Breast epithelium (tissue), 4 donors: ENCODE measurements at regions not wholly inside any gene's neighbourhood (a gene's known extent, or its start where the extent isn't known, plus 50 kb on each side); places are given as distances from the start of the nearest gene placed in this dataset.

Experiments
- DNase-seq, 2 donors: peaks; one replicate each; pipeline ENCODE4 v3.0.0-alpha.2; 2019; ENCODE audit warnings: low spot score in 2 of 2
- H3K27ac ChIP-seq, 2 donors: fragments of 200-600 bp; sonication (generic) in 1 of 2; one replicate each; pipeline ENCODE4 v1.5.1; 2016 to 2019; ENCODE audit warnings: mild to moderate bottlenecking in 1 of 2
- H3K27me3 ChIP-seq, 2 donors: fragments of 200-600 bp; sonication (generic) in 1 of 2; one replicate each; pipeline versions ENCODE4 v1.5.1 to v1.6.0; 2017 to 2019; ENCODE audit warnings: control low read depth in 1 of 2, mild to moderate bottlenecking in 1 of 2
- H3K36me3 ChIP-seq: fragments of 200-600 bp; one replicate; pipeline ENCODE4 v1.5.1; 2019
- H3K4me1 ChIP-seq, 2 donors: fragments of 200-600 bp; sonication (generic); one replicate each; pipeline ENCODE4 v1.5.1; 2016 to 2019; ENCODE audit warnings: control low read depth in 1 of 2
- H3K4me3 ChIP-seq, 3 donors: fragments of 200-600 bp; sonication (generic); 1 replicate in 2 of 3; 2 replicates in 1 of 3; pipeline ENCODE4 v1.5.1; 2016 to 2019; ENCODE audit warnings: mild to moderate bottlenecking in 3 of 3, moderate library complexity in 2 of 3
- H3K9me3 ChIP-seq, 2 donors: fragments of 200-600 bp; sonication (generic) in 1 of 2; one replicate each; pipeline ENCODE4 v1.5.1; 2016 to 2019; ENCODE audit warnings: control low read depth in 1 of 2
- POLR2A ChIP-seq: fragments of 450-650 bp; IDR thresholded peaks from one replicate; pipeline ENCODE4 v1.6.1; 2016; ENCODE audit warnings: antibody characterized with exemption, mild to moderate bottlenecking, moderate library complexity
- POLR2AphosphoS5 ChIP-seq, 3 donors: sonication (generic); formaldehyde crosslinking; IDR thresholded peaks; one replicate each; pipeline ENCODE4 v1.6.1; 2017; ENCODE audit warnings: antibody characterized with exemption in 3 of 3
- intact Hi-C: fragments of 100-400 bp; cut with DNase I; formaldehyde crosslinking; loops from one replicate; pipeline ENCODE4 v1.15.1; 2023; ENCODE audit warnings: low total_unique reads
- TF ChIP-seq, protein P1 (sequence below), 3 donors: fragments of 450-650 bp; IDR thresholded peaks; one replicate each; pipeline ENCODE4 v1.5.1; 2016 to 2017; ENCODE audit warnings: antibody characterized with exemption in 3 of 3, mild to moderate bottlenecking in 3 of 3, moderate library complexity in 3 of 3

DNA sequence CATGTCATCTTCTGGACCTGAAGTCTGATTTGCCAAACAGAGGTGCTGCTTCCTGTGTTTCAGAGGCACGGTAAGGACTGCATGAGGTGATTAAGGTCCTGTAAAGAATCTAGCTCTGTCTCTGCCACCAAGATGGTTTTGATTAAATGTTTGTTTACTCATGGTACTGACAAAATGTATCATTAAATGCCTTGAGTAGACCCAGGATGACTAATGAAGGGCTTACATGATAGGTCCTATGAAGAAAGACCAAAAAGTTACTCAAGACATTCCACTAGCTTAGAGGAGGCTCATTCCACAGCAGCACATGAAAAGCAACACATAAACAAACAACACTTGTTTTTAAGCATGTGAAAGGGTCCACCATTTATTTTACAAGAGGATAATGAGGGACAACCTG is 100.9 kb downstream of the BOD1 start:
- DNase-seq, result no peak
- Histone ChIP-seq H3K4me1 (no peaks in the 10 kb centered on the region), H3K27ac (no peak overlapping the region), H3K36me3 (no peaks in the 10 kb centered on the region), H3K4me3 (no peak overlapping the region), H3K9me3 (no peaks in the 10 kb centered on the region), H3K27me3 (no peaks in the 10 kb centered on the region)
- intact Hi-C loops, result no loop called here
- no peak for TF ChIP-seq POLR2AphosphoS5 (IDR thresholded peaks at IDR 0.05)
- TF ChIP-seq POLR2A, result no peak
- TF ChIP-seq, protein P1, sequence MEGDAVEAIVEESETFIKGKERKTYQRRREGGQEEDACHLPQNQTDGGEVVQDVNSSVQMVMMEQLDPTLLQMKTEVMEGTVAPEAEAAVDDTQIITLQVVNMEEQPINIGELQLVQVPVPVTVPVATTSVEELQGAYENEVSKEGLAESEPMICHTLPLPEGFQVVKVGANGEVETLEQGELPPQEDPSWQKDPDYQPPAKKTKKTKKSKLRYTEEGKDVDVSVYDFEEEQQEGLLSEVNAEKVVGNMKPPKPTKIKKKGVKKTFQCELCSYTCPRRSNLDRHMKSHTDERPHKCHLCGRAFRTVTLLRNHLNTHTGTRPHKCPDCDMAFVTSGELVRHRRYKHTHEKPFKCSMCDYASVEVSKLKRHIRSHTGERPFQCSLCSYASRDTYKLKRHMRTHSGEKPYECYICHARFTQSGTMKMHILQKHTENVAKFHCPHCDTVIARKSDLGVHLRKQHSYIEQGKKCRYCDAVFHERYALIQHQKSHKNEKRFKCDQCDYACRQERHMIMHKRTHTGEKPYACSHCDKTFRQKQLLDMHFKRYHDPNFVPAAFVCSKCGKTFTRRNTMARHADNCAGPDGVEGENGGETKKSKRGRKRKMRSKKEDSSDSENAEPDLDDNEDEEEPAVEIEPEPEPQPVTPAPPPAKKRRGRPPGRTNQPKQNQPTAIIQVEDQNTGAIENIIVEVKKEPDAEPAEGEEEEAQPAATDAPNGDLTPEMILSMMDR (IDR thresholded peaks at IDR 0.05), result no peak

DNA sequence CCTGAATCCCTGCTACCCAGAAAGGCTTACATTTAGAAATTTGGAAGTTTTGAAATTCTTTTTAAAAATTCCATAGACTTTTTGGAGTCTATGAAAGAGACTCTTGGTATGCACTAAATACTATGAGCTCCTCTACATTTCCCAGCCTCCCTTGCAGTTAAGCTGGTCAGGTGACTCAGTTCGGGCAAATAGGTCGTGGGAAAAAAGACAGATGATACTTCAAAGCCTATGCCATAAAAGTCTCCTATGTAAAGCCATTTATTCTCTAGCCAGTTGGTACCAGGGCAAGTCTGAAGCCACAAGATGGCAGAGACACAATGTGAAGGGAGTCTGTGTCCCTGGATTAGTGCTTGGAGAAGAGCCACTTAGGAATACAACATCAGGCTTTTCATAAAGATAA is 101.8 kb downstream of the BOD1 start:
- Histone ChIP-seq H3K9me3 (no peaks in the 10 kb centered on the region), H3K4me3 (no peak overlapping the region), H3K36me3 (no peaks in the 10 kb centered on the region), H3K27me3 (no peaks in the 10 kb centered on the region), H3K4me1 (no peaks in the 10 kb centered on the region), H3K27ac (no peak overlapping the region)
- TF ChIP-seq POLR2AphosphoS5 (IDR thresholded peaks at IDR 0.05), result no peak
- TF ChIP-seq, protein P1 (IDR thresholded peaks at IDR 0.05), result no peak
- no peak for TF ChIP-seq POLR2A
- DNase-seq, result no peak
- intact Hi-C loops, result no loop called here

DNA sequence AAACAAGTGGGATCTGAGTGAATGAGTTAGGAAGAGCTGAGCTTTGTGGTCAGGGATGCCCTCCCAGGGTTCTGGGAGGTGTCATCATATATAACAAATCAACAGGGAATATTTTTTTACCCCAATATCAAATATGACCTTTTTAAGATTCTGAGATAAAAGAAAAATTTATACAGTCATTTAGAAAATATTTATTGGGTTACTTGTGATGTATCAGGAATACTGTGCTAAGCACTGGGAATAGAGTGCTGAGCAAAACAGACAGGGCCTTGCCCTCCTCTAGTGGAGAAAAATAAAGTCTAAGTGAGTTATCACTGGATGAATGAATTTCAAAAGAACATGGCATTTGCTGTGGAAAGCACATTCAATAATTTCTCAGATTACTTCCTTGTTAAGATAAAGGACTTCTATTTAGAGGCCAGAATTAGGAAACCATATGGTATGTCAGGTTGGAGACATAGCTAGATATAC is 102.9 kb downstream of the BOD1 start:
- H3K4me3 ChIP-seq, result no peak overlapping the region
- intact Hi-C loops, result no loop called here
- TF ChIP-seq, protein P1 (IDR thresholded peaks at IDR 0.05), result no peak
- TF ChIP-seq POLR2A (no peak), POLR2AphosphoS5 (IDR thresholded peaks at IDR 0.05) (no peak)
- H3K4me1 ChIP-seq, result no peaks in the 10 kb centered on the region
- H3K36me3 ChIP-seq, result no peaks in the 10 kb centered on the region
- no peaks in the 10 kb centered on the region for H3K9me3 ChIP-seq
- DNase-seq, result no peak
- H3K27me3 ChIP-seq, result no peaks in the 10 kb centered on the region
- no peak overlapping the region for H3K27ac ChIP-seq

- TF ChIP-seq POLR2AphosphoS5 (IDR thresholded peaks at IDR 0.05) (no peak), POLR2A (no peak)
- TF ChIP-seq, protein P1 (IDR thresholded peaks at IDR 0.05), result no peak
- Histone ChIP-seq H3K4me3 (no peak overlapping the region), H3K27ac (no peak overlapping the region), H3K36me3 (no peaks in the 10 kb centered on the region), H3K27me3 (no peaks in the 10 kb centered on the region), H3K4me1 (no peaks in the 10 kb centered on the region), H3K9me3 (no peaks in the 10 kb centered on the region)
- no peak for DNase-seq
- intact Hi-C loops, result no loop called here
Measured at GRCh38 chr5:173512637-173513435, 103.6 kb downstream of the BOD1 start.

GRCh38 chr5:173509060-173509459 is 107.4 kb downstream of the BOD1 start:
- Histone ChIP-seq H3K4me1 (no peaks in the 10 kb centered on the region), H3K27ac (no peak overlapping the region), H3K9me3 (peaks cover 0 to 8% of the 10 kb centered on the region in 2 donors), H3K4me3 (no peak overlapping the region), H3K36me3 (no peaks in the 10 kb centered on the region), H3K27me3 (no peaks in the 10 kb centered on the region)
- no peak for TF ChIP-seq POLR2AphosphoS5 (IDR thresholded peaks at IDR 0.05)
- TF ChIP-seq, protein P1 (IDR thresholded peaks at IDR 0.05), result no peak
- TF ChIP-seq POLR2A, result no peak
- intact Hi-C loops, result no loop called here
- DNase-seq, result no peak
